Naive thymus-derived CD4-positive, alpha-beta T cell (primary cell): ENCODE measurements at regions not wholly inside any gene's neighbourhood (a gene's known extent, or its start where the extent isn't known, plus 50 kb on each side); places are given as distances from the start of the nearest gene placed in this dataset.

ENCODE experiments used
- ATAC-seq: fragments of 150-1000 bp; cut with Tn5 transposase; 2 replicates; pipeline ENCODE4 v1.10.0; 2021; ENCODE audit warnings: mild to moderate bottlenecking, moderate library complexity
- CTCF ChIA-PET: fragments of 350-600 bp; sonication (Branson Sonifier 250); formaldehyde crosslinking; loops from one replicate; lab custom pipeline; 2021; ENCODE audit warnings: antibody characterized with exemption; lab: Charles Lee
- POLR2A ChIA-PET: fragments of 350-600 bp; sonication (Branson Sonifier 250); formaldehyde crosslinking; loops from one replicate; lab custom pipeline; 2021; ENCODE audit warnings: antibody characterized with exemption, inconsistent platforms; lab: Charles Lee
- DNase-seq, 9 donors: peaks; one replicate each; pipeline versions ENCODE4 v3.0.0 to v3.0.0-alpha.2; 2020 to 2022; ENCODE audit warnings: mixed read lengths in 1 of 9
- H3K27ac ChIP-seq: one replicate; pipeline ENCODE4 v1.7.0; 2013; ENCODE audit warnings: mild to moderate bottlenecking, low read depth, low read length, moderate library complexity
- H3K27me3 ChIP-seq, 2 donors: one replicate each; pipeline ENCODE4 v1.7.0; 2013; ENCODE audit warnings: low read length in 2 of 2, mild to moderate bottlenecking in 2 of 2, moderate library complexity in 2 of 2; ENCODE audit not compliant: control insufficient read depth in 2 of 2, insufficient read depth in 2 of 2
- H3K36me3 ChIP-seq, 3 experiments: 1 replicate in 2 of 3; 2 replicates in 1 of 3; pipeline ENCODE4 v1.7.0; 2013; ENCODE audit warnings: low read length in 3 of 3, mild to moderate bottlenecking in 3 of 3, moderate library complexity in 1 of 3; ENCODE audit not compliant: insufficient read depth in 3 of 3, control insufficient read depth in 2 of 3
- H3K4me1 ChIP-seq, 2 donors: one replicate each; pipeline ENCODE4 v1.7.0; 2013; ENCODE audit warnings: low read length in 2 of 2, mild to moderate bottlenecking in 2 of 2, moderate library complexity in 1 of 2; ENCODE audit not compliant: control insufficient read depth in 2 of 2, insufficient read depth in 2 of 2
- H3K4me3 ChIP-seq: 2 replicates; pipeline ENCODE4 v1.7.0; 2013; ENCODE audit warnings: mild to moderate bottlenecking, low read length
- H3K9me3 ChIP-seq, 3 experiments: 1 replicate in 2 of 3; 2 replicates in 1 of 3; pipeline ENCODE4 v1.7.0; 2013; ENCODE audit warnings: low read length in 3 of 3; ENCODE audit not compliant: control insufficient read depth in 2 of 3
- H3K27ac Mint-ChIP-seq, 9 donors: one replicate each; pipeline ENCODE4 v1.8.0; 2020 to 2022; ENCODE audit warnings: mixed read lengths in 9 of 9, mild to moderate bottlenecking in 8 of 9, moderate library complexity in 5 of 9, inconsistent platforms in 2 of 9
- H3K27me3 Mint-ChIP-seq, 5 donors: one replicate each; pipeline ENCODE4 v1.8.0; 2021 to 2022; ENCODE audit warnings: mixed read lengths in 5 of 5, mild to moderate bottlenecking in 1 of 5
- H3K36me3 Mint-ChIP-seq, 5 donors: one replicate each; pipeline ENCODE4 v1.8.0; 2020 to 2022; ENCODE audit warnings: mixed read lengths in 5 of 5, mild to moderate bottlenecking in 3 of 5, inconsistent platforms in 1 of 5
- H3K4me1 Mint-ChIP-seq, 7 donors: one replicate each; pipeline ENCODE4 v1.8.0; 2020 to 2022; ENCODE audit warnings: mixed read lengths in 7 of 7, mild to moderate bottlenecking in 3 of 7, inconsistent platforms in 1 of 7
- H3K4me3 Mint-ChIP-seq, 10 donors: one replicate each; pipeline ENCODE4 v1.8.0; 2020 to 2022; ENCODE audit warnings: mild to moderate bottlenecking in 10 of 10, mixed read lengths in 10 of 10, moderate library complexity in 6 of 10, inconsistent platforms in 2 of 10
- H3K9me3 Mint-ChIP-seq, 11 donors: one replicate each; pipeline ENCODE4 v1.8.0; 2020 to 2022; ENCODE audit warnings: mixed read lengths in 11 of 11, mild to moderate bottlenecking in 4 of 11, inconsistent platforms in 1 of 11, moderate library complexity in 1 of 11
- intact Hi-C, 2 donors: fragments of 100-400 bp; cut with micrococcal nuclease; formaldehyde crosslinking; loops; one replicate each; pipeline ENCODE4 v1.15.1; 2023

DNA sequence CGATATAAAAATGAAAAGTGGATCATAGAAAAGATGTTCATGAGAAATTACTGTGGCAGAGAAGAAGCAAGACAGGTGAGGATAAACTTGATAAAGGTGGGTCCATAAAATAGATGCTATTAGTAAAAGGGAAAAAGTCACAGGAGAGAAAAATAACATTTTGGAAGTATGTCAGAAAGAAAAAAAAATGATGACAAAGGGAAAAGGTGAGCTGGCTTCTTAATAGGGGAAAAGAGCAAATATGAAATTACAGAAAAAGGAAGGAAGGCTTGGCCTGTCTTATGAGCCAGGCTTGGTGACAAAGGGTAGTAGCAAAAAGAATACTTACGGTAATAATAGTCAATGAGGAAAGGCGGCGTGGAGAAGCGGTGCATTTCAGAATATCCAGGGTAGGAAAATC is 386.1 kb downstream of the RWDD3 start:
- H3K36me3 ChIP-seq, result no peaks in the 10 kb centered on the region
- H3K36me3 Mint-ChIP-seq, result no peaks in the 10 kb centered on the region
- POLR2A ChIA-PET, result no interaction called here
- H3K9me3 Mint-ChIP-seq, result peaks cover 0 to 8% (median 0%) of the 10 kb centered on the region in 11 donors
- CTCF ChIA-PET, result no interaction called here
- H3K4me3 Mint-ChIP-seq, result no peak overlapping the region
- H3K4me3 ChIP-seq, result no peak overlapping the region
- H3K4me1 Mint-ChIP-seq, result no peaks in the 10 kb centered on the region
- H3K27ac ChIP-seq, result no peak overlapping the region
- H3K4me1 ChIP-seq, result no peaks in the 10 kb centered on the region
- H3K27me3 ChIP-seq, result no peaks in the 10 kb centered on the region
- no peaks in the 10 kb centered on the region for H3K9me3 ChIP-seq
- no peak overlapping the region for H3K27ac Mint-ChIP-seq
- intact Hi-C loops, result no loop called here
- ATAC-seq, result no peak
- DNase-seq, result no peak
- H3K27me3 Mint-ChIP-seq, result no peaks in the 10 kb centered on the region

DNA sequence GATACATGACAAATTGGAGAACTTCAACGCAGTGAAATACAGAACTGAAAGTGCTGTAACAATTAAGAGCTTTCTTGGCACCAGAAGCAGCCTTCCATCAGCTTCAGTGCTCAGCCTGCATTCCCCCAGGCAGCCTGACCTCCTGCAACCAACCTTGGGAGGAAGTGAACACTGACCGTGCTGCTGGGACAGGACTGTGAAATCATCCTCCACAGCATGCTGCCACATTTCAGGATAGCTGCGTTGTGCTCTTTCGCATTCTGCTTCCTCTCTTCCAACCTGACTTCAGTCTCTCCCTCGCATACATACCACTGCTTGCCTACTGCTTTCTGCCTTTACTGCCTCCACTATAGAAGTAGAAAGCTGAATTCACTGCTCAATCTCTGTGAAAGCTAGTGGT is 388.6 kb downstream of the RWDD3 start:
- H3K4me3 Mint-ChIP-seq, result no peak overlapping the region
- POLR2A ChIA-PET, result no interaction called here
- H3K9me3 Mint-ChIP-seq, result peaks cover 0 to 9% (median 3%) of the 10 kb centered on the region in 11 donors
- H3K27me3 ChIP-seq, result no peaks in the 10 kb centered on the region
- H3K4me3 ChIP-seq, result no peak overlapping the region
- ATAC-seq (no peak), DNase-seq (no peak)
- intact Hi-C loops, result no loop called here
- H3K27me3 Mint-ChIP-seq, result peaks cover 0 to 5% (median 0%) of the 10 kb centered on the region in 5 donors
- no peak overlapping the region for H3K27ac Mint-ChIP-seq
- H3K4me1 Mint-ChIP-seq, result no peaks in the 10 kb centered on the region
- CTCF ChIA-PET, result no interaction called here
- no peaks in the 10 kb centered on the region for H3K9me3 ChIP-seq
- H3K27ac ChIP-seq, result no peak overlapping the region
- no peaks in the 10 kb centered on the region for H3K36me3 Mint-ChIP-seq
- no peaks in the 10 kb centered on the region for H3K4me1 ChIP-seq
- no peaks in the 10 kb centered on the region for H3K36me3 ChIP-seq

DNA sequence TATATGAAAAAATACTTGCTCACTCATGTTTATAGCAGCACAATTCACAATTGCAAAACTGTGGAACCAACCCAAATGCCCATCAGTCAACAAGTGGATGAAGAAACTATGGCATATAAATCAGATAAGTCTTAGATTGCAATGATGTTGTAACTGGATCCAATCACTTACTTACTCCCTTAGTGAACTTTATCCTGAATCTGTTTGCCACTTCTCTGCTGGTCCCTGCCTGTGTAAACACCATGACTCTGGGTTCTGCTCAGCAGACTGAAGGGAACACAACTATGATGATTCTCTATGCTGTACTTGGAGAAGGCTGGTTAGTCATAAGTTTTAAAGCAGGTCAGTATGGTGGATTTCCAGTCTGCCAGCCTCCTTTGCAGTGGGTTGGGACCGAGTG is 391.2 kb downstream of the RWDD3 start:
- ATAC-seq (no peak), DNase-seq (no peak)
- Histone ChIP-seq H3K9me3 (no peaks in the 10 kb centered on the region), H3K36me3 (no peaks in the 10 kb centered on the region), H3K4me3 (no peak overlapping the region), H3K27ac (no peak overlapping the region), H3K4me1 (no peaks in the 10 kb centered on the region), H3K27me3 (no peaks in the 10 kb centered on the region)
- Mint-ChIP-seq H3K9me3 (peaks cover 0 to 21% (median 5%) of the 10 kb centered on the region in 11 donors), H3K4me1 (no peaks in the 10 kb centered on the region), H3K27ac (no peak overlapping the region), H3K27me3 (peaks cover 0 to 5% (median 0%) of the 10 kb centered on the region in 5 donors), H3K36me3 (no peaks in the 10 kb centered on the region), H3K4me3 (no peak overlapping the region)
- intact Hi-C loops, result no loop called here
- POLR2A ChIA-PET, result no interaction called here
- CTCF ChIA-PET, result no interaction called here

DNA sequence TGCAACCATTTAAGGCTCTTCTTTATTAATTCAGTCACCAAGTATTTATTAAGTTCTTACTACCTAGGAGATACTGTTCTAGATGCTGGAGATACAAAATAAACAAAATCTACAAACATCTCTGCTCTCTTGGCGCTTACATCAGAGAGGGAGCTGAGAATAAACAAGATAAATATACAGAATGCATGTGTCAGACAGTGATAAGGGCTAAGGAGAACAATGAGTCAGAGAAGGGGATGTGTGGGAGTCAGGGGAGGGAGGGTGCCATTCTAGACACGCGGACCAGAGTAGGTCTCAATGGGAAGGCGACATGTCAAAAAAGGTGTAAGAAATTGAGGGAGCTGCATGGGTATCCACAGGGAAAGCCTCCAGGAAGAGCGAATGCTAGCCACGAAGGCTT is 393.2 kb downstream of the RWDD3 start:
- H3K27me3 Mint-ChIP-seq, result peaks cover 0 to 5% (median 0%) of the 10 kb centered on the region in 5 donors
- POLR2A ChIA-PET, result no interaction called here
- ATAC-seq (no peak), DNase-seq (no peak)
- no peaks in the 10 kb centered on the region for H3K36me3 Mint-ChIP-seq
- H3K27ac Mint-ChIP-seq, result no peak overlapping the region
- H3K4me1 Mint-ChIP-seq, result no peaks in the 10 kb centered on the region
- H3K4me3 Mint-ChIP-seq, result no peak overlapping the region
- peaks cover 0 to 21% (median 5%) of the 10 kb centered on the region in 11 donors for H3K9me3 Mint-ChIP-seq
- intact Hi-C loops, result no loop called here
- H3K4me3 ChIP-seq, result no peak overlapping the region
- no peak overlapping the region for H3K27ac ChIP-seq
- H3K36me3 ChIP-seq, result no peaks in the 10 kb centered on the region
- CTCF ChIA-PET, result no interaction called here
- H3K27me3 ChIP-seq, result no peaks in the 10 kb centered on the region
- no peaks in the 10 kb centered on the region for H3K4me1 ChIP-seq
- no peaks in the 10 kb centered on the region for H3K9me3 ChIP-seq

DNA sequence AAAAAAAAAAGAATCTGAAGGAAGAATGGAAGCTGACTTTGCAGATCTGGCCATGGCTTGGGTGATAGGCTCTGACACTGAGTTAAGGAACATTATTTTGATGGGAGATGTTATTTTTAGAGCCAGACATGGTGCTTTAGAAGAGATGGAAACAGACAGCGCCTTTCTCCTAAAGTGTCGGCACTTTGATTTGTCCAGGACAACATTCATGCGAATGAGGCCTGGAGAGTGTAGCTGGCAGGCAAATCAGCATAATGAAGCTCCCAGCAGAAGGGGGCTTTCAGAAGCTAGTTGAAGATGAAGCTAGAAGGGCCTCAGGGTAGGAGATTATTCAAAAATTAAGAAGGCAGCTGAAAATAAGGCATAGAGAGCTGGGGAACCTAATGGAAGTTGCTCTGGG is 397.7 kb downstream of the RWDD3 start:
- Histone ChIP-seq H3K27ac (no peak overlapping the region), H3K27me3 (no peaks in the 10 kb centered on the region), H3K4me3 (no peak overlapping the region), H3K4me1 (no peaks in the 10 kb centered on the region), H3K36me3 (no peaks in the 10 kb centered on the region), H3K9me3 (no peaks in the 10 kb centered on the region)
- Mint-ChIP-seq H3K27me3 (peaks cover 0 to 5% (median 0%) of the 10 kb centered on the region in 5 donors), H3K4me3 (no peak overlapping the region), H3K4me1 (no peaks in the 10 kb centered on the region), H3K27ac (no peak overlapping the region), H3K9me3 (peaks cover 0 to 26% (median 5%) of the 10 kb centered on the region in 11 donors), H3K36me3 (no peaks in the 10 kb centered on the region)
- ATAC-seq (no peak), DNase-seq (no peak)
- CTCF ChIA-PET, result no interaction called here
- intact Hi-C loops, result no loop called here
- POLR2A ChIA-PET, result no interaction called here

DNA sequence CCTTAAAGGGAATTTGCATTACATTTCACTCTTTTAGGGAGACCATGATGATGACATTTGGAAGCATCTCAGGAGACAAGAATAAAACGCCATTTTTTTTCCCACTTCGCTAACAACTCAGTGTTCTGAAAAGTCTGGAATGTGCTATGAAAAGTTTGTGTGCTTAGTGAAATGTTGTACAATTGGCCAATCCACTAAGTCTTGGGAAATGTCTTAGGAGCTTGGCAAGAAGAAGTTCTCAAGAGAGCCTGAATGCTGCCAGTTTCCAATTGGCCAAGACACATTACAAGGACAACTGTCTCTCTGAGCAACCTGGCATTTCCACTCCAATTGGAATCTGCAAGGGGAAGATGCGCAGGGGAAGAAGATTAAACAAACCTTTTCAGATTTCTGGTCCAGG is 401.8 kb downstream of the RWDD3 start:
- DNase-seq, result no peak
- no peak overlapping the region for H3K4me3 Mint-ChIP-seq
- no peaks in the 10 kb centered on the region for H3K27me3 Mint-ChIP-seq
- H3K4me1 ChIP-seq, result no peaks in the 10 kb centered on the region
- H3K4me3 ChIP-seq, result no peak overlapping the region
- POLR2A ChIA-PET, result interaction anchor here (0.5 kb wide), 1 partner anchor 164 kb away, joined by 3 read pairs; no protein-coding TSS in a partner anchor
- no peaks in the 10 kb centered on the region for H3K4me1 Mint-ChIP-seq
- intact Hi-C loops, result no loop called here
- CTCF ChIA-PET, result no interaction called here
- H3K27me3 ChIP-seq, result no peaks in the 10 kb centered on the region
- no peak overlapping the region for H3K27ac ChIP-seq
- H3K36me3 ChIP-seq, result no peaks in the 10 kb centered on the region
- no peaks in the 10 kb centered on the region for H3K9me3 ChIP-seq
- no peak for ATAC-seq
- no peaks in the 10 kb centered on the region for H3K36me3 Mint-ChIP-seq
- H3K27ac Mint-ChIP-seq, result no peak overlapping the region
- peaks cover 0 to 8% (median 0%) of the 10 kb centered on the region in 11 donors for H3K9me3 Mint-ChIP-seq

DNA sequence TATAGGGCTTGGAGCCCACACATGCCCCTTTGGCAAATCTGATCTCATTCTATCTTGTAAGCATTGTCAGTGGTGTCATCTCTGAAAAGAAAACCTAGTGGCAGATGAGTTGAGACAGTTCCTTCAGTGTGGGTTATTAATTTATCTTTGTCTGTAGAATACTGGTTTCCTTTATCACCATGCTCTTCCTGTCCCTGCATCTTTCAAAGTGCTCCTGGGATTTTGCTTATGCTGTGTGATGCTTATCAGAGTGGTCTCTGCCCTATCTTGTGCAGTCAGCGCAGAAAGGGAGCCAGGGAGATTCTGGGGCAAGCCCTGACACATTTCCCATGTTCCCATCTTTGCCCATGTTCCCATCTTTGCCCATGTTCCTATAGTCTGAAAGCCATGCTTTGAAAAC is 402.9 kb downstream of the RWDD3 start:
- Mint-ChIP-seq H3K36me3 (no peaks in the 10 kb centered on the region), H3K27ac (no peak overlapping the region), H3K9me3 (peaks cover 0 to 6% (median 0%) of the 10 kb centered on the region in 11 donors), H3K4me1 (no peaks in the 10 kb centered on the region), H3K27me3 (no peaks in the 10 kb centered on the region), H3K4me3 (no peak overlapping the region)
- ATAC-seq, result no peak
- H3K36me3 ChIP-seq, result no peaks in the 10 kb centered on the region
- H3K27ac ChIP-seq, result no peak overlapping the region
- ChIA-PET CTCF (no interaction called here), POLR2A (no interaction called here)
- H3K27me3 ChIP-seq, result no peaks in the 10 kb centered on the region
- intact Hi-C loops, result no loop called here
- no peak for DNase-seq
- no peak overlapping the region for H3K4me3 ChIP-seq
- no peaks in the 10 kb centered on the region for H3K4me1 ChIP-seq
- no peaks in the 10 kb centered on the region for H3K9me3 ChIP-seq
